Vagina (tissue), 2 donors: ENCODE measurements at regions not wholly inside any gene's neighbourhood (a gene's known extent, or its start where the extent isn't known, plus 50 kb on each side); places are given as distances from the start of the nearest gene placed in this dataset.

Experiments
- DNase-seq, 2 donors: peaks; one replicate each; pipeline ENCODE4 v3.0.0-alpha.2; 2017; ENCODE audit errors: extremely low spot score in 2 of 2
- H3K27ac ChIP-seq: fragments of 200-600 bp; sonication (generic); one replicate; pipeline ENCODE4 v1.5.1; 2019
- H3K27me3 ChIP-seq: fragments of 200-600 bp; sonication (generic); one replicate; pipeline ENCODE4 v1.5.1; 2019
- H3K36me3 ChIP-seq, 2 donors: fragments of 200-600 bp; sonication (generic); one replicate each; pipeline ENCODE4 v1.5.1; 2017 to 2019
- H3K4me1 ChIP-seq: fragments of 200-600 bp; sonication (generic); one replicate; pipeline ENCODE4 v1.5.1; 2019
- H3K4me3 ChIP-seq, 2 donors: fragments of 200-600 bp; sonication (generic); 1 replicate in 1 of 2; 2 replicates in 1 of 2; pipeline ENCODE4 v1.5.1; 2016 to 2019
- H3K9me3 ChIP-seq: fragments of 200-600 bp; sonication (generic); one replicate; pipeline ENCODE4 v1.5.1; 2019
- CTCF ChIP-seq, 3 experiments: fragments of 450-650 bp in 2 of 3; fragments of 200-600 bp in 1 of 3; sonication (generic) in 1 of 3; IDR thresholded peaks; one replicate each; pipeline ENCODE4 v1.5.1; 2017 to 2019; ENCODE audit warnings: antibody characterized with exemption in 3 of 3, mild to moderate bottlenecking in 2 of 3, moderate library complexity in 2 of 3
- POLR2A ChIP-seq, 2 donors: fragments of 450-650 bp; IDR thresholded peaks; one replicate each; pipeline ENCODE4 v1.6.1; 2017; ENCODE audit warnings: antibody characterized with exemption in 2 of 2, mild to moderate bottlenecking in 2 of 2, moderate library complexity in 2 of 2
- POLR2AphosphoS5 ChIP-seq, 2 donors: sonication (generic); formaldehyde crosslinking; IDR thresholded peaks; one replicate each; pipeline ENCODE4 v1.9.0; 2017; ENCODE audit warnings: antibody characterized with exemption in 2 of 2, mild to moderate bottlenecking in 2 of 2, low read depth in 1 of 2; ENCODE audit not compliant: insufficient read depth in 1 of 2
- intact Hi-C: fragments of 100-400 bp; cut with DNase I; formaldehyde crosslinking; loops from one replicate; pipeline ENCODE4 v1.15.1; 2023

- H3K9me3 ChIP-seq: no peaks in the 10 kb centered on the region
- no peaks in the 10 kb centered on the region for H3K36me3 ChIP-seq
- no peak for TF ChIP-seq POLR2A (IDR thresholded peaks at IDR 0.05)
- TF ChIP-seq CTCF (IDR thresholded peaks at IDR 0.05): no peak
- TF ChIP-seq POLR2AphosphoS5 (IDR thresholded peaks at IDR 0.05; ENCODE audit: insufficient read depth in 1 of 2, low read depth in 1 of 2): no peak
- H3K27ac ChIP-seq: no peak overlapping the region
- no peaks in the 10 kb centered on the region for H3K4me1 ChIP-seq
- intact Hi-C loops: no loop called here
- H3K4me3 ChIP-seq: no peak overlapping the region
- no peak for DNase-seq
- no peaks in the 10 kb centered on the region for H3K27me3 ChIP-seq
These were observed 295.2 kb upstream of the PWP1 start for GRCh38 chr12:107390414-107390813.

- Histone ChIP-seq H3K4me1 (no peaks in the 10 kb centered on the region), H3K4me3 (no peak overlapping the region), H3K36me3 (no peaks in the 10 kb centered on the region), H3K9me3 (no peaks in the 10 kb centered on the region), H3K27ac (no peak overlapping the region), H3K27me3 (no peaks in the 10 kb centered on the region)
- TF ChIP-seq CTCF (IDR thresholded peaks at IDR 0.05) (no peak), POLR2A (IDR thresholded peaks at IDR 0.05) (no peak), POLR2AphosphoS5 (IDR thresholded peaks at IDR 0.05; ENCODE audit: insufficient read depth in 1 of 2, low read depth in 1 of 2) (no peak)
- intact Hi-C loops: no loop called here
- DNase-seq: no peak
These were observed 292.4 kb upstream of the PWP1 start for GRCh38 chr12:107393043-107393717.

GRCh38 chr12:107394693-107395092, 290.9 kb upstream of the PWP1 start:
- TF ChIP-seq POLR2A (IDR thresholded peaks at IDR 0.05) (no peak), CTCF (IDR thresholded peaks at IDR 0.05) (no peak), POLR2AphosphoS5 (IDR thresholded peaks at IDR 0.05; ENCODE audit: insufficient read depth in 1 of 2, low read depth in 1 of 2) (no peak)
- DNase-seq: no peak
- Histone ChIP-seq H3K9me3 (no peaks in the 10 kb centered on the region), H3K4me3 (no peak overlapping the region), H3K27ac (no peak overlapping the region), H3K4me1 (no peaks in the 10 kb centered on the region), H3K36me3 (no peaks in the 10 kb centered on the region), H3K27me3 (no peaks in the 10 kb centered on the region)
- intact Hi-C loops: no loop called here

- no peaks in the 10 kb centered on the region for H3K9me3 ChIP-seq
- no peak for DNase-seq
- H3K27me3 ChIP-seq: no peaks in the 10 kb centered on the region
- TF ChIP-seq POLR2AphosphoS5 (IDR thresholded peaks at IDR 0.05; ENCODE audit: insufficient read depth in 1 of 2, low read depth in 1 of 2) (no peak), POLR2A (IDR thresholded peaks at IDR 0.05) (no peak), CTCF (IDR thresholded peaks at IDR 0.05) (no peak)
- intact Hi-C loops: no loop called here
- no peak overlapping the region for H3K27ac ChIP-seq
- no peaks in the 10 kb centered on the region for H3K36me3 ChIP-seq
- H3K4me3 ChIP-seq: no peak overlapping the region
- no peaks in the 10 kb centered on the region for H3K4me1 ChIP-seq
These were observed 289.8 kb upstream of the PWP1 start for GRCh38 chr12:107395817-107396216.

- Histone ChIP-seq H3K36me3 (no peaks in the 10 kb centered on the region), H3K27me3 (no peaks in the 10 kb centered on the region), H3K9me3 (no peaks in the 10 kb centered on the region), H3K4me3 (no peak overlapping the region), H3K27ac (no peak overlapping the region), H3K4me1 (no peaks in the 10 kb centered on the region)
- intact Hi-C loops: no loop called here
- TF ChIP-seq POLR2AphosphoS5 (IDR thresholded peaks at IDR 0.05; ENCODE audit: insufficient read depth in 1 of 2, low read depth in 1 of 2) (peak in 1 of 2 donors; percentile 42), CTCF (IDR thresholded peaks at IDR 0.05) (no peak), POLR2A (IDR thresholded peaks at IDR 0.05) (no peak)
- DNase-seq: no peak
These were observed 288.6 kb upstream of the PWP1 start for GRCh38 chr12:107396991-107397390.
